ENCODE measurements at regions not wholly inside any gene's neighbourhood (a gene's known extent, or its start where the extent isn't known, plus 50 kb on each side); places are given as distances from the start of the nearest gene placed in this dataset.

GRCh38 chr1:182003025-182003725 lies 58.3 kb downstream of the ZNF648 start:
- TF ChIP-seq POLR2AphosphoS5 (IDR thresholded peaks at IDR 0.05; ENCODE audit: low read depth, low read length) (no peak), POLR2A (IDR thresholded peaks at IDR 0.05; ENCODE audit: low read depth, low read length) (no peak), TAF1 (IDR thresholded peaks at IDR 0.05; ENCODE audit: borderline replicate concordance, low read depth, low read length) (no peak)
